ENCODE measurements at regions not wholly inside any gene's neighbourhood (a gene's known extent, or its start where the extent isn't known, plus 50 kb on each side); places are given as distances from the start of the nearest gene placed in this dataset.
"Not testable (repeated sequence)": the region's sequence is repeated elsewhere in the genome, so short reads cannot be mapped to it uniquely, and the experiment has no call there.

- FAIRE-seq (no peak), DNase-seq (ENCODE audit: low spot score) (no peak)
These were observed 52.6 kb upstream of the SP8 start for GRCh38 chr7:20839196-20839735.

DNA sequence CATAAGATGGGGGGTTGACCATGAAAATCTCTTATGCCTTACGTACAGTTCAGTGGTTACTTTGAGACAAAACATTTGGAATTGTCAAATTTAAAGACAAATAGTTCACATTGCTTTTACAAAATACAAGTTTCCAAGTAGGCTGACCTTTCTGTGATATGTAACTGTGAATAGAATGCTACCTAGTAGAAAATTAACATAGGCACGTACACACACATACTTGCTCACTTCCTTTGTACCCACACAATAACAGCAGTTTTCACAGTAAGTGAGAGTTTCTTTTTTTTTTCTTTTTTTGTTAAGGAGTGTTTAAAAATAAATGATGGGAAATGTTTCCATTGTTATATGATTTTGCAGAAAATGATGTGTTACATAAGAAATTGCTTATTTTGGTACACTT is 53.3 kb upstream of the SP8 start:
- FAIRE-seq (no peak), DNase-seq (ENCODE audit: low spot score) (no peak)

DNA sequence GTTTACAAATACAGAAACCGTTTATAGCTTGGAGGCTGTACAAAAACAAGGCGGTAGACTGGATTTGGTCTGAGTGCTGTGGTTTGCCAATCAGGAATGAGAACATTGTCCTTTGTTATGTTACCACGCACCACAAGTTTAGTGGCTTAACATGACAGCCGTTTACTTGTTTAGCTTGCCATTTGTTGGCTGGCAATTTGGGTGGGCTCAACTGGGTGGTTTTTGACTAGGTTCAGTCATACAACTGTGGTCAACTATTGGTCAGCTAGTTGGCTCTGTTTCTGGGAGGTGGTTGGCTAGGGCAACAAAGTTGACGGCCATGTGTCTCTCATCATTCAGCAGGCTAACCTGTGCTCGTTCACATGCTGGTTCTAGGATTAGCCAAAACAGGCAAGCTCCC is 60.1 kb upstream of the SP8 start:
- no peak for DNase-seq (ENCODE audit: low spot score)
- no peak for FAIRE-seq

- FAIRE-seq (no peak), DNase-seq (ENCODE audit: low spot score) (no peak)
These were observed 72.3 kb upstream of the SP8 start for GRCh38 chr7:20858951-20859350.

DNA sequence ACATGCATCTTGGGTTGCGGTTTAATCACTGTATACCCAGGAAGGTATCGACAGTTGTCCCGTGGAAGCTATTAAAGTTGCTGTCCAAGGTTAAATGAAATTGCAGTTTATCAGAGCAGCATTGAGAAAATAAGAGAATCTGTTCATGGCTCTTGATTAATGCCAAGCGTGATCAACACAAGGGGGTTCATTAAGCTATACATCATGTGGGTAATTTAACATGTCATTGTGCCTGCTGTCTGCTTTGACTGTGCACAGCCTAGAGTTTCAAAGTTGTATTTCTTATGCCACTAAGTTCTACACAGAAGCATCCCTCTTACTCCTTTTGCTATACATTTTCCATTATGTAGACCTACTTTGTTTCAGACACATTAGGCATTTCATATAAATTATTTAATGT is 74.8 kb upstream of the SP8 start:
- FAIRE-seq = no peak
- DNase-seq (ENCODE audit: low spot score) = no peak

- DNase-seq (ENCODE audit: low spot score) (no peak), FAIRE-seq (no peak)
These were observed 75.9 kb upstream of the SP8 start for GRCh38 chr7:20862554-20862953.

GRCh38 chr7:20864221-20864620 is 77.5 kb upstream of the SP8 start:
- FAIRE-seq (no peak), DNase-seq (ENCODE audit: low spot score) (no peak)

DNA sequence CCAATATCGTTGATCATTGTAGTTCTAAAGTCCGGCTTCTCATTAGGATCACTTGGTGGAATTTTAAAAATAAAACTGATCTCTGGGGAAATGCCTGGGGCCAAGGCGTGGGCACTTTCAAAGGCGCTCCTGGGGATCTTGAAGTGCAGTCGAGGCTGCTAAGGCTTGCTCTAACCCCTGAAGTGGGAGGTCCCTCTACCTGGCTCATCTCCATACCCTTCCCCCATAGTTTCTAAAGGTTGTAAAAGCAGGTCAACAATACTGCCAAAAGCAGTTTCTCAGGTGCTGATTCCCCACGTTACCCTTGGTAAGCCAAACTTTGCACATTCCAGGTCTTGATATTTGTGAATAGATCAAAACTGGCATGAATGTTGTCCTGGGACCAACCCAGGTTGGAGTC is 79.0 kb upstream of the SP8 start:
- FAIRE-seq = no peak
- no peak for DNase-seq (ENCODE audit: low spot score)

DNA sequence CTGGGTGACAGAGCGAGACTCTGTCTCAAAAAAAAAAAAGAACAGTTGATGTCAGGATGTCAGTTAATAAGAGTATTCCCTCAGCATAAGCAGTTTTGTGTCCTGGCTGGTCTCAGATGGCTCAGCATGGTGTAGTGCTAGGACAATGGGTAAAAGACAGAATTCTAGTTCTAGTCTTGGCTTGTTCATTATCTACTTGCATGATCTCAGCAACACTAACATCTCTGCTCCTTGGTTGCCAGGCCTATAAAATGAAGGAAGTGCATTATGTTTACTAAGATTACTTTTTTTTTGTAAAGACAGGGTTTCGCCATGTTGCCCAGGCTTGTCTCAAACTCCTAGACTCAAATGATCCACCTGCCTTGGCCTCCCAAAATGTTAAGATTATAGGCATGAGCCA is 84.3 kb upstream of the SP8 start:
- no peak for DNase-seq (ENCODE audit: low spot score)
- FAIRE-seq = no peak

DNA sequence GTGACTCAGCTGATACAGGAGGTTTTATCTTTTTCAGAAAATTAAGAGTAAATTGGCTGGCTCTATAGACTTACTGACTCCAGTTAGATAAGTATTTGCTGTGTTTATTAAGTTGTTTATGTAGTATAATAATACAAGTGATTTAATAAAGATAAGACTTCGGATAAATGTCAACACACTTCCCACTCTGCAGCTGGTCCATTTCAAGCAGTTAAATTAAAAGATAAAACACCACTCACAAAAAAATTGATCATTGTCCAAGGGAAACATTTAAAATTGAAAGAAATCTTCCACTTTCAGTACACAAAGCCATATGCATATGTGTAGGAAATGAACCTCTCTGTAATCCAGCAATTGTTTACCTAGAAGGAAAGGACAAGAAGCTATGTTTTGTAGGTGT is 106.1 kb upstream of the SP8 start:
- FAIRE-seq (no peak), DNase-seq (ENCODE audit: low spot score) (no peak)

DNA sequence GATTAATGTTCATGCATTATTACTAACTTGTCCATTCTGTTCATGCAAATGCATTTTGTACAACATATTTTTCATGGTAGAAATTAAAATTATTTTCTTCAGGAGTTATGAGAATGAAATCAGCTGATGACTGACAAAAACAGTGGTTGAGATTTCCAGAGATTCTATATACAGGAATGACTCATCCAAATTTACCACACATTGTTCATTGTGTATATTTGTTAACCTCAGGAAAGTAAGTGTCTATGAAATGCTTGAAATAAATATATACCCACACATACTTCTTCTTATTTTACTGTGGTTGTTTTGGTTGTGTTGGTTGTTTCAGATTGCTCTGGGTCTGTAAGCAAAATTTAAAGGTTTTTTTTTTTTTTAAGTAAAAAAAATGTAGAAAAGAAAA is 108.1 kb upstream of the SP8 start:
- FAIRE-seq (no peak), DNase-seq (ENCODE audit: low spot score) (no peak)

DNA sequence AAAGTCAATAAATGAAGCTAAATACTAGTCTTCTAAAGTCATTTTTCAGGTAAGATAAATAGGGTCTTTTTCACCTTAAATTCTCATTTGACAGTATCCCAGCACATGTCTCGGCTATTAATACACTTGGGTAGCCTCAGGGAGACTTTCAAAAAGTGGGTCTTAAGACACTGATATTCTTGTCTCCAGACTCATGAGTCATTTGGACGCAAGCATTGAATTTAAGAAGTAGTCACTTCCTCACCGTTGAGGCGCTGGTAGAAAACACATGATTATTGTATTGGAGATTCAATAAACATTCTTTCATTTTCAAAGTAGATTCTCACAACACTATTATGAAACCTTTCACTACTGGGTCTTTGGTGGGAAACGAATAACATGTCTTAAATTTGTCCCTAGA is 108.9 kb upstream of the SP8 start:
- FAIRE-seq = no peak
- DNase-seq (ENCODE audit: low spot score) = peak; percentile 29

DNA sequence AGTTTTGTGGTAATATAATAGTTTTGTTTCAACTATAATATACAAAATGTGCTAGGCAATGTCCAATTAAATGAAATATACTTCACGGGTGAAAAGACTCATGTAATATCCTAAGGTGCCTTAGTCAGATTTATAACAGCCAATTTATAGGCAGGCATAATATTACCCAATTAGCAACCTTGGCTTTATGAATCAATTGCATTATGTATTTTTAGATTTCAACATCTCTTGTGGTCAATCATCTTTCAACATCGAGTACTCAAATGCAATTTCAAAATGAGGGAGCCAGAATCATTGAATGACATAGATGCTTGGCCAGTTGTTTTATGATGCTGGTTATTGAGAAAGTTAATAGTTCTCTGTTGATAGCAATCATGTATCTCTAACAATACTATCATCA is 110.3 kb upstream of the SP8 start:
- FAIRE-seq = no peak
- DNase-seq (ENCODE audit: low spot score) = no peak

GRCh38 chr7:20906801-20907453 is 120.2 kb upstream of the SP8 start:
- no peak for FAIRE-seq
- DNase-seq (ENCODE audit: low spot score) = no peak

DNA sequence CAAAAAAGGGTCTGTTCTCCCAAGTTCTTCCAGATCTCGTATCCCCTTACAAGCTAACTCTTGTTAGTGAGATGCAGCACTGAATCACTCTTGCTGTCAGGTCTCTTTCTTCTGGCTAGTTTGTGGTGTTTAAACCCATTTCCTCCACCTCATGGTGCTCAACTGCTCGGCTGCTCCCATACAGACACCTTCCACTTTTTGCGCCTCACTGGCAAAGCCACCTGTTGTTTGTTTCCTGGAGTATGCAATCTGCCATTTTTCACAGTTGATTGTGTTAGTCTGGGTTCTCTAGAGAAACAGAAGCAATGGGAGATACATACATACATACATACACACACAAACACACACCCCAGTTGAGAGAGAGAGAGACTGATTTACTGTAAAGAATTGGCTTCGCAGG is 124.4 kb upstream of the SP8 start:
- DNase-seq (ENCODE audit: low spot score) = no peak
- no peak for FAIRE-seq

DNA sequence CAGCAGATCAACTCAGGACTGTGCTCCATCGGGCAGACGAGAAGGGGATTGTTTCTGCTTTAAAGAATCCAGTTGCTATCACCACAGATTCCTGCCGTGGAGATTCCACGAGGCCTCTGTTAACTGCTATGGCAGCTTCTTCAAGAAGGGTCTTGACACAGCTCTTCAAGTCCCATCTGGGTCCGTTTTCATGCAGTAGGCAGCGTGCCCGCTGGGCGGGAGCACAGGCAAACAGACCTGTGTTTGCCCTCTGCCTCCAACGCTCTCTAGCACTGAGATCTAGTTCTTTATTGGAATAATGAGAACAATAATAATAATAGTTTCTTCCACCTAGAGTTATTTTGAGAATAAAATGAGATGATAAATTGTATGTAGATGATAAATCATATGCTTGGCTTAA is 127.2 kb upstream of the SP8 start:
- no peak for FAIRE-seq
- no peak for DNase-seq (ENCODE audit: low spot score)

GRCh38 chr7:20916311-20916710 is 129.6 kb upstream of the SP8 start:
- DNase-seq (ENCODE audit: low spot score) (no peak), FAIRE-seq (no peak)

GRCh38 chr7:20917603-20918002 is 130.9 kb upstream of the SP8 start:
- DNase-seq (ENCODE audit: low spot score) (no peak), FAIRE-seq (no peak)

GRCh38 chr7:20918156-20918555 is 131.5 kb upstream of the SP8 start:
- no peak for FAIRE-seq
- no peak for DNase-seq (ENCODE audit: low spot score)

DNA sequence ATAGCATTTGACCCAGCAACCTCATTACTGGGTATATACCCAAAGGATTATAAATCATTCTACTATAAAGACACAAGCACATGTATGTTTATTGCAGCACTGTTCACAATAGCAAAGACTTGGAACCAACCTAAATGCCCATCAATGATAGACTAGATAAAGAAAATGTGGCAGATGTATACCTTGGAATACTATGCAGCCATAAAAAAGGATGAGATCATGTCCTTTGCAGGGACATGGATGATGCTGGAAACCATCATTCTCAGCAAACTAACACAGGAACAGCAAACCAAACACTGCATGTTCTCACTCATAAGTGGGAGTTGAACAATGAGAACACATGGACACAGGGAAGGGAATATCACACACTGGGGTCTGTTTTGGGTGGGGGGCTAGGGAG is 140.5 kb upstream of the SP8 start:
- DNase-seq (ENCODE audit: low spot score); FAIRE-seq: not testable (repeated sequence)

GRCh38 chr7:20927976-20928375 is 141.3 kb upstream of the SP8 start:
- DNase-seq (ENCODE audit: low spot score) = no peak
- no peak for FAIRE-seq

DNA sequence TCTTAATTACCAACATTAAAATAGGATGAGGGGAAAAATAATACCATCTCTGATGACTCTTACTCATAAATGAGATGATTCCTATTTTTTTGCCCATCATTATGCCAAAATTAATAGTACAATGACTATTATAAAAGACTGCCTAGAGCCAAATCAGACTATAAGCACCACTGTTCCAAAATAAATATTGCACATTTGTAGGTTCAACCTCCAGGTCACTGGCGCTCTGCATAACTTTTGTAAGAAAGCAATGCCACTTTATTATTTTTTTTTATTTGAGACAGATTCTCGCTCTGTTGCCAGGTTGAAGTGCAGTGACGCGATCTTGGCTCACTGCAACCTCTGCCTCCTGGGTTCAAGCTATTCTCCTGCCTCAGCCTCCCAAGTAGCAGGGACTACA is 142.5 kb upstream of the SP8 start:
- DNase-seq (ENCODE audit: low spot score) = no peak
- FAIRE-seq = no peak

DNA sequence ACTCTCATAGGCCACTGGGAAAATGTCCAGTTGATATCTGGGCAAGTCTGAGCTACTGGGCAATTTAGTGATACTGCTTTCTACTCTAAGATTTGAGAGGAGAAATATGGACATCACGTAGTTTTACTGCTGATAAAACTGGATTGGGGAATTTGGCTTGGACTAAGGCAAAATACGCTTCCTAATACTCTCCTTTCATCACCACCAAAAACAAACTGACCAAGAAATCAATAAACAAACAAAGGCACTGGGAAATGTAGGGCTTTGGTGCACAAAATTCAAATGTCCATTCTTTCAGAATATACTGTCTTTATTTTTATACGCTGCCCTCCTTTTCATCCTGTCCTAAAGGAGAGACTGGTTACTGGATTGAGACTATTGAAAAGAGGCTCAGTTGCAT is 145.1 kb upstream of the SP8 start:
- FAIRE-seq (no peak), DNase-seq (ENCODE audit: low spot score) (no peak)

Measured in urothelium cell line (cell line).